ENCODE measurements at regions not wholly inside any gene's neighbourhood (a gene's known extent, or its start where the extent isn't known, plus 50 kb on each side); places are given as distances from the start of the nearest gene placed in this dataset.

DNA sequence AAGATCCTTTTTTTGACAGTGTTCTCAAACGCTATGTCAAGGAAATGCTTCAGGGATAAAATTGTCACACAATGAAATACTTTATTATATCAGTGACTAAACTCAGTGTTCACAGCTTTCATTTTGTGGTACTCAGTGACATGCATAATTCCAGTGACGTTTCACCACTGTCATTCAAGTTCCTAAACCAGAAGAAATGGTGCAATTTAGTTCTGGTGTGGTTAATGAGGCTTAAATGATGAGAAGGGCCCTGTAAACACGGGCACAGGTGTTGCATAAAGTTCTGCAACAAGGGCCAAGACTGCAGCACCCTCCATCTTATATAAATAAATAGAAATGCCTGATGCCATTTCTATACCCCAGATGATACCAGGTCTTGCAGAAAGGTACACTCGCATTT lies 1247.1 kb downstream of the GATA3 start:
- ChIA-PET CTCF (no interaction called here), POLR2A (ENCODE audit: unreplicated experiment) (no interaction called here)
- H3K27me3 ChIP-seq (ENCODE audit: control insufficient read depth, insufficient read depth, low read length), result no peaks in the 10 kb centered on the region
- H3K4me3 ChIP-seq (ENCODE audit: insufficient read depth, low read depth, low read length), result no peak overlapping the region
- in situ Hi-C loops (cut with MboI; ENCODE audit: low sequenced_read_pairs), result loop anchor here (5.0 kb wide), 2 partner anchors 1434 to 1779 kb away; no protein-coding TSS in a partner anchor
- no peaks in the 10 kb centered on the region for H3K9me3 ChIP-seq (ENCODE audit: control insufficient read depth, insufficient read depth, low read length)
- intact Hi-C loops (cut with micrococcal nuclease), result loop anchor here (5.0 to 10.0 kb wide), 4 partner anchors 89 to 1884 kb away; no protein-coding TSS in a partner anchor
- H3K79me1 ChIP-seq (ENCODE audit: low read depth in 1 of 2, low read length in 2 of 2), result no peaks in the 10 kb centered on the region
- H2BK15ac ChIP-seq (ENCODE audit: low read depth, low read length), result no peak overlapping the region
- H4K8ac ChIP-seq (ENCODE audit: low read depth in 2 of 2, low read length in 2 of 2), result no peak overlapping the region
- H2AK9ac ChIP-seq (replicated peaks; ENCODE audit: low read depth, low read length, poor library complexity), result no peak overlapping the region
- H2BK20ac ChIP-seq (ENCODE audit: low read depth, low read length), result no peak overlapping the region
- no peaks in the 10 kb centered on the region for H4K20me1 ChIP-seq (ENCODE audit: insufficient read depth, low read length)
- ATAC-seq (ENCODE audit: low read depth) (no peak), DNase-seq (no peak)
- BruUV-seq (replicated peaks), result no TSS peak
- H3K4me1 ChIP-seq (ENCODE audit: control insufficient read depth, insufficient read depth, low read length), result no peaks in the 10 kb centered on the region
- H3K9ac ChIP-seq (ENCODE audit: low read depth, low read length), result no peak overlapping the region
- H3K4me2 ChIP-seq (ENCODE audit: low read depth, low read length), result no peak overlapping the region
- H3K23ac ChIP-seq (ENCODE audit: low read depth, low read length), result no peak overlapping the region
- no peaks in the 10 kb centered on the region for H3K9me1 ChIP-seq (ENCODE audit: insufficient read depth, low read length)
- TF ChIP-seq RFX5 (IDR thresholded peaks at IDR 0.05; ENCODE audit: low read depth, low read length) (no peak), BHLHE40 (IDR thresholded peaks at IDR 0.05; ENCODE audit: low read depth, low read length) (no peak), RAD21 (IDR thresholded peaks at IDR 0.05; ENCODE audit: low read length) (no peak), SMC3 (IDR thresholded peaks at IDR 0.05; ENCODE audit: low read depth, low read length) (no peak), MXI1 (IDR thresholded peaks at IDR 0.05; ENCODE audit: borderline replicate concordance, low read depth, low read length) (no peak), NFE2L2 (IDR thresholded peaks at IDR 0.05; ENCODE audit: low read depth, low read length) (no peak), MAZ (IDR thresholded peaks at IDR 0.05; ENCODE audit: borderline replicate concordance, low read depth, low read length) (no peak)
- TF ChIP-seq, protein P1, sequence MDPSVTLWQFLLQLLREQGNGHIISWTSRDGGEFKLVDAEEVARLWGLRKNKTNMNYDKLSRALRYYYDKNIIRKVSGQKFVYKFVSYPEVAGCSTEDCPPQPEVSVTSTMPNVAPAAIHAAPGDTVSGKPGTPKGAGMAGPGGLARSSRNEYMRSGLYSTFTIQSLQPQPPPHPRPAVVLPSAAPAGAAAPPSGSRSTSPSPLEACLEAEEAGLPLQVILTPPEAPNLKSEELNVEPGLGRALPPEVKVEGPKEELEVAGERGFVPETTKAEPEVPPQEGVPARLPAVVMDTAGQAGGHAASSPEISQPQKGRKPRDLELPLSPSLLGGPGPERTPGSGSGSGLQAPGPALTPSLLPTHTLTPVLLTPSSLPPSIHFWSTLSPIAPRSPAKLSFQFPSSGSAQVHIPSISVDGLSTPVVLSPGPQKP (IDR thresholded peaks at IDR 0.05; ENCODE audit: borderline replicate concordance, low read depth, low read length), result no peak
- TF ChIP-seq, protein P2, sequence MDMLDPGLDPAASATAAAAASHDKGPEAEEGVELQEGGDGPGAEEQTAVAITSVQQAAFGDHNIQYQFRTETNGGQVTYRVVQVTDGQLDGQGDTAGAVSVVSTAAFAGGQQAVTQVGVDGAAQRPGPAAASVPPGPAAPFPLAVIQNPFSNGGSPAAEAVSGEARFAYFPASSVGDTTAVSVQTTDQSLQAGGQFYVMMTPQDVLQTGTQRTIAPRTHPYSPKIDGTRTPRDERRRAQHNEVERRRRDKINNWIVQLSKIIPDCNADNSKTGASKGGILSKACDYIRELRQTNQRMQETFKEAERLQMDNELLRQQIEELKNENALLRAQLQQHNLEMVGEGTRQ (IDR thresholded peaks at IDR 0.05; ENCODE audit: low read depth, low read length), result no peak
- no peak overlapping the region for H3K4ac ChIP-seq (ENCODE audit: low read depth, low read length)
- no peaks in the 10 kb centered on the region for H3K36me3 ChIP-seq (ENCODE audit: control insufficient read depth, insufficient read depth, low read length)
- H3K56ac ChIP-seq (ENCODE audit: extremely low read depth, insufficient read depth, low read length), result no peak overlapping the region
- H3K18ac ChIP-seq (ENCODE audit: low read depth, low read length), result no peak overlapping the region
- H2AFZ ChIP-seq (replicated peaks; ENCODE audit: low read length, poor library complexity), result no peak overlapping the region
- H2BK5ac ChIP-seq (ENCODE audit: low read depth, low read length, poor library complexity, severe bottlenecking), result no peak overlapping the region
- H4K5ac ChIP-seq (ENCODE audit: low read depth, low read length), result no peak overlapping the region
- no peak overlapping the region for H2AK5ac ChIP-seq (ENCODE audit: low read depth, low read length)
- H2BK120ac ChIP-seq (ENCODE audit: low read depth, low read length), result no peak overlapping the region
- no peak overlapping the region for H4K91ac ChIP-seq (ENCODE audit: insufficient read depth, low read depth, low read length)
- no CpG with 5 or more reads among the region's 4 CpGs for WGBS, 2 experiments (ENCODE audit: extremely low coverage in 2 of 2, insufficient read length in 1 of 2)
- dilution Hi-C loops (cut with HindIII; ENCODE audit: low sequenced_read_pairs, unreplicated experiment), result no loop called here
- H3K27ac ChIP-seq (ENCODE audit: insufficient read depth, low read length), result no peak overlapping the region
- no peak overlapping the region for H3K14ac ChIP-seq (replicated peaks; ENCODE audit: low read depth, low read length)

All from IMR-90 (cell line).